ENCODE measurements at regions not wholly inside any gene's neighbourhood (a gene's known extent, or its start where the extent isn't known, plus 50 kb on each side); places are given as distances from the start of the nearest gene placed in this dataset.

DNA sequence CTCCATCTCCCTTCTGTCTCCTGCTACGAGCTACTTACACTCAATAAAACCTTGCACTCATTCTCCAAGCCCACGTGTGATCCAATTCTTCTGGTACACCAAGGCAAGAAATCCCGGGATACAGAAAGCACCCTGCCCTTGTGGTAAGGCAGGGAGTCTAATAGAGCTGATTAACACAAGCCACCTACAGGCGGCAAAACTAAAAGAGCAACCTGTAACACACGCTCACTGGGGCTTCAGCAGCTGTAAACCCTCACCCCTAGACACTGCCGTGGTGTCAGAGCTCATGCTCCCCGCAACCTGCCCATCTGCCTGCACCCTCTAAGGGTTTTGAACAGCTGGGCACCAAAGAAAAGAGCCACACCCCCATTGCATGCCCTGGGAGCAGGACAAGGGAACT is 755.4 kb upstream of the HTR2C start (continued):
- TF ChIP-seq, protein P1, sequence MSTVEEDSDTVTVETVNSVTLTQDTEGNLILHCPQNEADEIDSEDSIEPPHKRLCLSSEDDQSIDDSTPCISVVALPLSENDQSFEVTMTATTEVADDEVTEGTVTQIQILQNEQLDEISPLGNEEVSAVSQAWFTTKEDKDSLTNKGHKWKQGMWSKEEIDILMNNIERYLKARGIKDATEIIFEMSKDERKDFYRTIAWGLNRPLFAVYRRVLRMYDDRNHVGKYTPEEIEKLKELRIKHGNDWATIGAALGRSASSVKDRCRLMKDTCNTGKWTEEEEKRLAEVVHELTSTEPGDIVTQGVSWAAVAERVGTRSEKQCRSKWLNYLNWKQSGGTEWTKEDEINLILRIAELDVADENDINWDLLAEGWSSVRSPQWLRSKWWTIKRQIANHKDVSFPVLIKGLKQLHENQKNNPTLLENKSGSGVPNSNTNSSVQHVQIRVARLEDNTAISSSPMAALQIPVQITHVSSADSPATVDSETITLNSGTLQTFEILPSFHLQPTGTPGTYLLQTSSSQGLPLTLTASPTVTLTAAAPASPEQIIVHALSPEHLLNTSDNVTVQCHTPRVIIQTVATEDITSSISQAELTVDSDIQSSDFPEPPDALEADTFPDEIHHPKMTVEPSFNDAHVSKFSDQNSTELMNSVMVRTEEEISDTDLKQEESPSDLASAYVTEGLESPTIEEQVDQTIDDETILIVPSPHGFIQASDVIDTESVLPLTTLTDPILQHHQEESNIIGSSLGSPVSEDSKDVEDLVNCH (CRISPR knock-in tag; IDR thresholded peaks at IDR 0.05), result no peak
- TF ChIP-seq ELF4 (CRISPR knock-in tag; IDR thresholded peaks at IDR 0.05; ENCODE audit: borderline replicate concordance), result no peak
- TF ChIP-seq, protein P2, sequence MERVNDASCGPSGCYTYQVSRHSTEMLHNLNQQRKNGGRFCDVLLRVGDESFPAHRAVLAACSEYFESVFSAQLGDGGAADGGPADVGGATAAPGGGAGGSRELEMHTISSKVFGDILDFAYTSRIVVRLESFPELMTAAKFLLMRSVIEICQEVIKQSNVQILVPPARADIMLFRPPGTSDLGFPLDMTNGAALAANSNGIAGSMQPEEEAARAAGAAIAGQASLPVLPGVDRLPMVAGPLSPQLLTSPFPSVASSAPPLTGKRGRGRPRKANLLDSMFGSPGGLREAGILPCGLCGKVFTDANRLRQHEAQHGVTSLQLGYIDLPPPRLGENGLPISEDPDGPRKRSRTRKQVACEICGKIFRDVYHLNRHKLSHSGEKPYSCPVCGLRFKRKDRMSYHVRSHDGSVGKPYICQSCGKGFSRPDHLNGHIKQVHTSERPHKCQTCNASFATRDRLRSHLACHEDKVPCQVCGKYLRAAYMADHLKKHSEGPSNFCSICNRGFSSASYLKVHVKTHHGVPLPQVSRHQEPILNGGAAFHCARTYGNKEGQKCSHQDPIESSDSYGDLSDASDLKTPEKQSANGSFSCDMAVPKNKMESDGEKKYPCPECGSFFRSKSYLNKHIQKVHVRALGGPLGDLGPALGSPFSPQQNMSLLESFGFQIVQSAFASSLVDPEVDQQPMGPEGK (CRISPR knock-in tag; IDR thresholded peaks at IDR 0.05), result no peak

DNA sequence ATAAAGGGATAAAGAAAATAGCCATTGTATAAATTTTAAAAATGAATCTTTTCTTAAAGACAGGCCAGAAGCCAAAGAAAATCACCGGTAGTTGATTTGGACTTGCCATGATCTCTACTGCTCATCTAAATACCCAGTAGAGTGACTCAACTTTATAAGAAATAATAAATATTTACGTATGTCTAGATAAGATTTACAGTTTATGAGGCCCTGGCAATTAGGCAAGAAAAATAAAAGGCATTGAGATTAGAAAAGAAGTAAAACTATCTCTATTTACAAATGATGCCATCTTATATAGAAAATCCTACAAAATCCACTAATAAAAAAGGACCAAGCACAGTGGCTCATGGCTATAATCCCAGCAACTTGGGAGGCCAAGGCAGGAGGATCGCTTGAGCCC is 765.5 kb upstream of the HTR2C start:
- Histone ChIP-seq H3K4me1 (ENCODE audit: insufficient read depth, low read length) (no peaks in the 10 kb centered on the region), H2AFZ (ENCODE audit: low read length) (no peak overlapping the region), H3K4me3 (replicated peaks in 1 of 3; ENCODE audit: insufficient read depth in 1 of 3, low read depth in 2 of 3, low read length in 3 of 3) (no peak overlapping the region), H3K27ac (ENCODE audit: extremely low read length, insufficient read depth, low read length) (no peak overlapping the region), H4K20me1 (ENCODE audit: insufficient read depth, low read length) (no peaks in the 10 kb centered on the region), H3K4me2 (ENCODE audit: low read depth, low read length) (no peak overlapping the region), H3K27me3 (ENCODE audit: control insufficient read depth in 1 of 2, insufficient read depth in 2 of 2, low read length in 2 of 2) (no peaks in the 10 kb centered on the region), H3K36me3 (replicated peaks in 1 of 2; ENCODE audit: control insufficient read depth in 1 of 2, insufficient read depth in 2 of 2, low read length in 2 of 2) (no peaks in the 10 kb centered on the region), H3K9ac (ENCODE audit: insufficient read depth, low read depth, low read length) (no peak overlapping the region), H3K79me2 (ENCODE audit: insufficient read depth, low read length) (no peaks in the 10 kb centered on the region), H3K9me3 (ENCODE audit: low read length) (no peaks in the 10 kb centered on the region)
- DNase-seq (ENCODE audit: low spot score) (no peak), ATAC-seq (no peak), FAIRE-seq (no peak)
- BruUV-seq (replicated peaks), result no TSS peak
- intact Hi-C loops (cut with micrococcal nuclease; ENCODE audit: unreplicated experiment) (no loop called here), in situ Hi-C loops (cut with HindIII; ENCODE audit: extremely low pct_ligation_motif_present, low pct_unique_long_range_greater_than_20kb) (no loop called here)
- no peak for TF ChIP-seq PLRG1 (conservative IDR thresholded peaks at IDR 0.05)
- TF ChIP-seq GATAD1 (CRISPR knock-in tag; IDR thresholded peaks at IDR 0.05), result no peak
- no peak for TF ChIP-seq CHD4 (IDR thresholded peaks at IDR 0.05; ENCODE audit: borderline replicate concordance, low read length)
- TF ChIP-seq, protein P3, sequence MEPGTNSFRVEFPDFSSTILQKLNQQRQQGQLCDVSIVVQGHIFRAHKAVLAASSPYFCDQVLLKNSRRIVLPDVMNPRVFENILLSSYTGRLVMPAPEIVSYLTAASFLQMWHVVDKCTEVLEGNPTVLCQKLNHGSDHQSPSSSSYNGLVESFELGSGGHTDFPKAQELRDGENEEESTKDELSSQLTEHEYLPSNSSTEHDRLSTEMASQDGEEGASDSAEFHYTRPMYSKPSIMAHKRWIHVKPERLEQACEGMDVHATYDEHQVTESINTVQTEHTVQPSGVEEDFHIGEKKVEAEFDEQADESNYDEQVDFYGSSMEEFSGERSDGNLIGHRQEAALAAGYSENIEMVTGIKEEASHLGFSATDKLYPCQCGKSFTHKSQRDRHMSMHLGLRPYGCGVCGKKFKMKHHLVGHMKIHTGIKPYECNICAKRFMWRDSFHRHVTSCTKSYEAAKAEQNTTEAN (CRISPR knock-in tag; conservative IDR thresholded peaks at IDR 0.05), result no peak
- TF ChIP-seq ZNF180 (CRISPR knock-in tag; IDR thresholded peaks at IDR 0.05; ENCODE audit: borderline replicate concordance, low read depth), result no peak
- no peak for TF ChIP-seq TP53 (CRISPR knock-in tag; conservative IDR thresholded peaks at IDR 0.05)
- no peak for TF ChIP-seq GABPA (IDR thresholded peaks at IDR 0.05; ENCODE audit: low read depth, low read length)
- no peak for TF ChIP-seq GABPA (CRISPR knock-in tag; IDR thresholded peaks at IDR 0.05; ENCODE audit: low read depth)
- no peak for TF ChIP-seq TEAD3 (CRISPR knock-in tag; optimal IDR thresholded peaks at IDR 0.05; ENCODE audit: borderline replicate concordance)
- no peak for TF ChIP-seq WIZ (CRISPR knock-in tag; IDR thresholded peaks at IDR 0.05)
- no peak for TF ChIP-seq ZC3H4 (CRISPR knock-in tag; IDR thresholded peaks at IDR 0.05; ENCODE audit: borderline replicate concordance)
- no peak for TF ChIP-seq ZNF619 (CRISPR knock-in tag; IDR thresholded peaks at IDR 0.05)
- no peak for TF ChIP-seq CENPT (CRISPR knock-in tag; IDR thresholded peaks at IDR 0.05; ENCODE audit: low read depth)
- no peak for TF ChIP-seq POLR2A (IDR thresholded peaks at IDR 0.05; ENCODE audit: insufficient read depth in 1 of 2, low read depth in 2 of 2, low read length in 2 of 2)
- TF ChIP-seq, protein P4, sequence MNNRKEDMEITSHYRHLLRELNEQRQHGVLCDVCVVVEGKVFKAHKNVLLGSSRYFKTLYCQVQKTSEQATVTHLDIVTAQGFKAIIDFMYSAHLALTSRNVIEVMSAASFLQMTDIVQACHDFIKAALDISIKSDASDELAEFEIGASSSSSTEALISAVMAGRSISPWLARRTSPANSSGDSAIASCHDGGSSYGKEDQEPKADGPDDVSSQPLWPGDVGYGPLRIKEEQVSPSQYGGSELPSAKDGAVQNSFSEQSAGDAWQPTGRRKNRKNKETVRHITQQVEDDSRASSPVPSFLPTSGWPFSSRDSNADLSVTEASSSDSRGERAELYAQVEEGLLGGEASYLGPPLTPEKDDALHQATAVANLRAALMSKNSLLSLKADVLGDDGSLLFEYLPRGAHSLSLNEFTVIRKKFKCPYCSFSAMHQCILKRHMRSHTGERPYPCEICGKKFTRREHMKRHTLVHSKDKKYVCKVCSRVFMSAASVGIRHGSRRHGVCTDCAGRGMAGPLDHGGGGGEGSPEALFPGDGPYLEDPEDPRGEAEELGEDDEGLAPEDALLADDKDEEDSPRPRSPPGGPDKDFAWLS (CRISPR knock-in tag; IDR thresholded peaks at IDR 0.05; ENCODE audit: borderline replicate concordance), result no peak
- TF ChIP-seq SP140L (CRISPR knock-in tag; IDR thresholded peaks at IDR 0.05; ENCODE audit: borderline replicate concordance), result no peak
- no peak for TF ChIP-seq ERF (CRISPR knock-in tag; IDR thresholded peaks at IDR 0.05)
- ChIA-PET POLR2A (no interaction called here), CTCF (ENCODE audit: low intra/inter-chr PET ratio, low total read pairs) (no interaction called here)
- 3% methylated on average over 3 of the region's 3 CpGs for WGBS (ENCODE audit: low lambda C conversion rate)
